ENCODE measurements at regions not wholly inside any gene's neighbourhood (a gene's known extent, or its start where the extent isn't known, plus 50 kb on each side); places are given as distances from the start of the nearest gene placed in this dataset.

- Mint-ChIP-seq H3K4me1 (ENCODE audit: low read depth in 2 of 2) (peaks cover 0 to 1% of the 10 kb centered on the region in 2 donors), H3K36me3 (ENCODE audit: insufficient read depth) (peaks cover 2% of the 10 kb centered on the region), H3K27me3 (peaks cover 0 to 13% of the 10 kb centered on the region in 2 donors), H3K9me3 (no peaks in the 10 kb centered on the region), H3K27ac (peak overlapping the region in 1 of 2 donors; percentile 10), H3K4me3 (no peak overlapping the region)
- ATAC-seq (replicated peaks), result no peak
- DNase-seq, result no peak
Observed at GRCh38 chr13:30091035-30091434, 216.3 kb downstream of the KATNAL1 start.

- Mint-ChIP-seq H3K9me3 (no peaks in the 10 kb centered on the region), H3K27ac (no peak overlapping the region), H3K4me3 (no peak overlapping the region), H3K4me1 (ENCODE audit: low read depth in 2 of 2) (peaks cover 0 to 1% of the 10 kb centered on the region in 2 donors), H3K36me3 (ENCODE audit: insufficient read depth) (peaks cover 2% of the 10 kb centered on the region), H3K27me3 (peaks cover 4 to 25% of the 10 kb centered on the region in 2 donors)
- ATAC-seq (replicated peaks) (no peak), DNase-seq (no peak)
Observed at GRCh38 chr13:30088312-30088855, 219.0 kb downstream of the KATNAL1 start.

GRCh38 chr13:30085087-30085486 is 222.3 kb downstream of the KATNAL1 start:
- no peaks in the 10 kb centered on the region for H3K4me1 Mint-ChIP-seq (ENCODE audit: low read depth in 2 of 2)
- no peak overlapping the region for H3K27ac Mint-ChIP-seq
- H3K36me3 Mint-ChIP-seq (ENCODE audit: insufficient read depth), result no peaks in the 10 kb centered on the region
- H3K4me3 Mint-ChIP-seq, result no peak overlapping the region
- DNase-seq (no peak), ATAC-seq (replicated peaks) (no peak)
- H3K9me3 Mint-ChIP-seq, result no peaks in the 10 kb centered on the region
- H3K27me3 Mint-ChIP-seq, result peaks cover 6 to 35% of the 10 kb centered on the region in 2 donors

- peaks cover 6 to 35% of the 10 kb centered on the region in 2 donors for H3K27me3 Mint-ChIP-seq
- no peaks in the 10 kb centered on the region for H3K36me3 Mint-ChIP-seq (ENCODE audit: insufficient read depth)
- H3K4me1 Mint-ChIP-seq (ENCODE audit: low read depth in 2 of 2), result no peaks in the 10 kb centered on the region
- no peaks in the 10 kb centered on the region for H3K9me3 Mint-ChIP-seq
- H3K4me3 Mint-ChIP-seq, result no peak overlapping the region
- ATAC-seq (replicated peaks), result no peak
- no peak for DNase-seq
- H3K27ac Mint-ChIP-seq, result no peak overlapping the region
Observed at GRCh38 chr13:30082391-30082790, 225.0 kb downstream of the KATNAL1 start.

DNA sequence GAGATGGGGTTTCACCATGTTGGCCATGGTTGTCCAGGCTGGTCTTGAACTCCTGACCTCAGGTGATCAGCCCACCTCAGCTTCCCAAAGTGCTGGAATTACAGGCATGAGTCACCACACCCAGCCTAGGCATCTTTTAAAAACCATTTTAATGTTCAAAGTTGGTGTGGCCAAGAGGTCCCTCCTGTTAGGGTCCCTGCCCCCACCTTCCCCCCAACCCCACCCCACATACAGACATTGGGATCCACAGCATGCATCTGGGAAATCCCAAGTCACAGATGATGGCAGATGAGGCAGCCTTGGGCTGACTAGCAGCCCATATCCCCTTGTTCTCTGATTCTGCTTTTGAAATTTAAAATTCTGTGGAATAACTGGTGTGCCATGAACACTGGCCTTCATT is 226.0 kb downstream of the KATNAL1 start:
- Mint-ChIP-seq H3K27ac (no peak overlapping the region), H3K4me3 (no peak overlapping the region), H3K9me3 (no peaks in the 10 kb centered on the region), H3K27me3 (peaks cover 6 to 31% of the 10 kb centered on the region in 2 donors), H3K36me3 (ENCODE audit: insufficient read depth) (no peaks in the 10 kb centered on the region), H3K4me1 (ENCODE audit: low read depth in 2 of 2) (no peaks in the 10 kb centered on the region)
- no peak for DNase-seq
- no peak for ATAC-seq (replicated peaks)

- H3K27me3 Mint-ChIP-seq, result peaks cover 6 to 25% of the 10 kb centered on the region in 2 donors
- no peak overlapping the region for H3K4me3 Mint-ChIP-seq
- ATAC-seq (replicated peaks) (no peak), DNase-seq (no peak)
- H3K36me3 Mint-ChIP-seq (ENCODE audit: insufficient read depth), result no peaks in the 10 kb centered on the region
- no peak overlapping the region for H3K27ac Mint-ChIP-seq
- H3K4me1 Mint-ChIP-seq (ENCODE audit: low read depth in 2 of 2), result no peaks in the 10 kb centered on the region
- no peaks in the 10 kb centered on the region for H3K9me3 Mint-ChIP-seq
Observed at GRCh38 chr13:30079501-30079900, 227.8 kb downstream of the KATNAL1 start.

DNA sequence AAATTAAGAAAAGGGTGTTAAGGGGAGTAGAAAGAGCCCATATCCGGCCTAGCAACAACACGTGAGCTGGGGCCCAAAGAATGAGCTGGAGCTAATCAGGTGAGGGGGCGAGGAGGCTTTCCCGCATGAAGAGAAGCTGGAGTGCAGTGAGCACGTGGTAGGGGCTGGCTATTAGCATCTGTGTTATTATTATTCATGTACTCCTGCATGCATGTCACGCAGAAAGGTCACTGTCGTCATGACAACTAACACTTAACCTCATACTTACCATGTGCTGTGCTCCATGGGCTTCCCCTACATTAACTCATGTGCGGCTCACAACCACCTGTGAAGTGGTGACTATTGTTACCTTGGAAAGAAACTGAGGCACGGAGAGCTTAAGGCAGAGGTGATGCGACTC is 227.6 kb upstream of the UBL3 start:
- H3K4me3 Mint-ChIP-seq, result no peak overlapping the region
- no peaks in the 10 kb centered on the region for H3K4me1 Mint-ChIP-seq (ENCODE audit: low read depth in 2 of 2)
- peaks cover 0 to 13% of the 10 kb centered on the region in 2 donors for H3K27me3 Mint-ChIP-seq
- H3K9me3 Mint-ChIP-seq, result no peaks in the 10 kb centered on the region
- no peak for DNase-seq
- no peaks in the 10 kb centered on the region for H3K36me3 Mint-ChIP-seq (ENCODE audit: insufficient read depth)
- H3K27ac Mint-ChIP-seq, result no peak overlapping the region
- no peak for ATAC-seq (replicated peaks)

GRCh38 chr13:30077240-30077735 is 226.9 kb upstream of the UBL3 start:
- Mint-ChIP-seq H3K27ac (no peak overlapping the region), H3K9me3 (no peaks in the 10 kb centered on the region), H3K4me1 (ENCODE audit: low read depth in 2 of 2) (no peaks in the 10 kb centered on the region), H3K36me3 (ENCODE audit: insufficient read depth) (no peaks in the 10 kb centered on the region), H3K4me3 (no peak overlapping the region), H3K27me3 (peaks cover 0 to 5% of the 10 kb centered on the region in 2 donors)
- DNase-seq, result no peak
- no peak for ATAC-seq (replicated peaks)

DNA sequence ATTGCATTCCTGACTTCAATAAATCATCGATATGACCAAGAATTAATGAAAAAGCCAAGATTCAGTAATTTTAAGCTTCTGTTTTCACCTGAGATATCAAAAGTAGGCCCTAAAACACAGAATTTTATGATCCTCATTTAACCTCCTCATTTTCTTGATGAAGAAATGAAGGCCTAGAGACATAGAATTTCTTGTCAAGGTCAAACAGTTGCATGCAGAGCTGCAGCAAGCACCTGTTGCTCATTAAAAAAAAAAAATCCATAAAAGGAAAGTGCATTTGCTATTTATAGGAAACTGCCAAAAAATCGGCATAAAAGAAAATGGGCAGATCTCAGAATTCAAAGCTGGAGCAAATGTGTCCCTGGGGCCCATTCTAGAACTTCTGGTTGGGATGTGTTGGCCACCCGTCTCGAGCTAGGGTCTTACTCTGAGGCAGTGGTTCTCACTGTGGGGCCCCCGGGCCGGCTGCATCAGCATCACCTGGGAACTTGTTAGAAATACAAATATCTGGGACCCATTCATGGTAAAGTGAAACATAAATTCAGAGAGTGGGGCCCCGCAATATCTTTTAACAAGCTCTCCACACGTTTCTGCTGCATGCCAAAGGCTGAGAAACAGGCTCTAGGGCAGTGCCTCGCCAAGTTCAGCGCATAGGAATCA is 224.7 kb upstream of the UBL3 start:
- H3K27me3 Mint-ChIP-seq, result peaks cover 0 to 4% of the 10 kb centered on the region in 2 donors
- H3K4me1 Mint-ChIP-seq (ENCODE audit: low read depth in 2 of 2), result no peaks in the 10 kb centered on the region
- no peaks in the 10 kb centered on the region for H3K9me3 Mint-ChIP-seq
- DNase-seq (no peak), ATAC-seq (replicated peaks) (no peak)
- no peak overlapping the region for H3K27ac Mint-ChIP-seq
- no peaks in the 10 kb centered on the region for H3K36me3 Mint-ChIP-seq (ENCODE audit: insufficient read depth)
- no peak overlapping the region for H3K4me3 Mint-ChIP-seq

- ATAC-seq (replicated peaks) (no peak), DNase-seq (no peak)
- H3K4me1 Mint-ChIP-seq (ENCODE audit: low read depth in 2 of 2), result no peaks in the 10 kb centered on the region
- no peaks in the 10 kb centered on the region for H3K36me3 Mint-ChIP-seq (ENCODE audit: insufficient read depth)
- peaks cover 0 to 10% of the 10 kb centered on the region in 2 donors for H3K27me3 Mint-ChIP-seq
- no peak overlapping the region for H3K27ac Mint-ChIP-seq
- no peak overlapping the region for H3K4me3 Mint-ChIP-seq
- H3K9me3 Mint-ChIP-seq, result no peaks in the 10 kb centered on the region
Observed at GRCh38 chr13:30074431-30074830, 224.0 kb upstream of the UBL3 start.

DNA sequence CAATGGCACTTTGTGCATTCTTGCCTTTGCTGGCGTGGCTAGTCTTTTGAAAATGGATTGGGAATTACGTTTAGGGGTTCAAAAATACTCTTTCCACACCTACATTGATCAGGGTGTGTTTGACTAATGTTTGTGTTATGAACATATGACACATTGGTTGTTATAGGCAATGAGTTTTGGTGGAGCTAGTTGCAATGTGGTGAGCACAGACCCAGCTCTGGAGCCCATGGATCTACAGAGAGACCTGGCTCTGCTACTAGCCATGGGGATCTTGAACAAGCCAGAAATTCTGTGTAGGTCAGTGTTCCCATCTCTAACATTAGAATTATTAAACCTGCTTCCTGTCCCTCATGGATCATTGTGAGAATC is 222.4 kb upstream of the UBL3 start:
- no peaks in the 10 kb centered on the region for H3K36me3 Mint-ChIP-seq (ENCODE audit: insufficient read depth)
- no peak for ATAC-seq (replicated peaks)
- H3K4me3 Mint-ChIP-seq, result no peak overlapping the region
- H3K27me3 Mint-ChIP-seq, result peaks cover 0 to 11% of the 10 kb centered on the region in 2 donors
- no peaks in the 10 kb centered on the region for H3K9me3 Mint-ChIP-seq
- no peaks in the 10 kb centered on the region for H3K4me1 Mint-ChIP-seq (ENCODE audit: low read depth in 2 of 2)
- H3K27ac Mint-ChIP-seq, result no peak overlapping the region
- DNase-seq, result no peak

- Mint-ChIP-seq H3K27ac (no peak overlapping the region), H3K36me3 (ENCODE audit: insufficient read depth) (no peaks in the 10 kb centered on the region)
Observed at GRCh38 chr13:30071969-30072817, 221.8 kb upstream of the UBL3 start.

DNA sequence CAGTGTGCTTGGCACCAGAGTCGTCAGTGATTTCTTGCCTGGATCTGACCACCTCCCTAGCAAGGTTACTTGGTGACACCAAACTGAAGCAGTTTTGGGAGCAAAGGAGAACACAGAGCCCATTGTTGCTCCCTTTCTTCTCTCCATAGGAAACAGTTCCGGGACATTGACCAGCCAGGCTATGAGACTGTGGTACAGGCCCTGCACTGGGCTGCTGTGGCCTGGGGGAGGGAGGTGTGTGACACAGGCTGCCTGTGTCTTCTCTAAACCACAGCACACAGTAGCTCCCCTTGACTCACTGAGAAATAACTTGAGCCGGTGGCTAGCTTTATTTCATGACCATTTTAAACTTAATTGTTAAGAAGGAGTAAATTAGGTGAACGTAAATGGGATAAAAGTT is 214.8 kb upstream of the UBL3 start:
- Mint-ChIP-seq H3K4me3 (no peak overlapping the region), H3K4me1 (ENCODE audit: low read depth in 2 of 2) (no peaks in the 10 kb centered on the region), H3K9me3 (no peaks in the 10 kb centered on the region), H3K27ac (no peak overlapping the region), H3K36me3 (ENCODE audit: insufficient read depth) (no peaks in the 10 kb centered on the region), H3K27me3 (peaks cover 21 to 34% of the 10 kb centered on the region in 2 donors)
- DNase-seq, result no peak
- no peak for ATAC-seq (replicated peaks)

More at GRCh38 chr13:30071969-30072817, 221.8 kb upstream of the UBL3 start:
- no peaks in the 10 kb centered on the region for H3K4me1 Mint-ChIP-seq (ENCODE audit: low read depth in 2 of 2)
- no peak overlapping the region for H3K4me3 Mint-ChIP-seq
- H3K27me3 Mint-ChIP-seq, result peaks cover 0 to 11% of the 10 kb centered on the region in 2 donors
- no peak for DNase-seq
- no peak for ATAC-seq (replicated peaks)
- no peaks in the 10 kb centered on the region for H3K9me3 Mint-ChIP-seq

GRCh38 chr13:30063892-30064291 is 213.5 kb upstream of the UBL3 start:
- H3K36me3 Mint-ChIP-seq (ENCODE audit: insufficient read depth), result no peaks in the 10 kb centered on the region
- H3K9me3 Mint-ChIP-seq, result no peaks in the 10 kb centered on the region
- H3K27ac Mint-ChIP-seq, result no peak overlapping the region
- no peaks in the 10 kb centered on the region for H3K4me1 Mint-ChIP-seq (ENCODE audit: low read depth in 2 of 2)
- peaks cover 28 to 31% of the 10 kb centered on the region in 2 donors for H3K27me3 Mint-ChIP-seq
- ATAC-seq (replicated peaks), result no peak
- no peak for DNase-seq
- no peak overlapping the region for H3K4me3 Mint-ChIP-seq
